PFSK-1 (cell line): ENCODE measurements at regions not wholly inside any gene's neighbourhood (a gene's known extent, or its start where the extent isn't known, plus 50 kb on each side); places are given as distances from the start of the nearest gene placed in this dataset.

Source experiments
- FOXP2 ChIP-seq: optimal IDR thresholded peaks from 2 replicates; pipeline ENCODE3; 2011; ENCODE audit warnings: borderline replicate concordance, control low read depth, inconsistent platforms; ENCODE audit not compliant: insufficient read depth; ENCODE audit errors: extremely low read length, extremely low read depth
- POLR2AphosphoS5 ChIP-seq: IDR thresholded peaks from 2 replicates; pipeline ENCODE4 v1.6.1; 2012; ENCODE audit warnings: low read depth, mild to moderate bottlenecking, control low read depth, low read length, moderate library complexity
- TAF1 ChIP-seq: IDR thresholded peaks from 2 replicates; pipeline ENCODE4 v1.6.1; 2012; ENCODE audit warnings: low read length, control low read depth, borderline replicate concordance; ENCODE audit not compliant: insufficient read depth
- TF ChIP-seq, protein P1 (sequence below), 2 experiments: IDR thresholded peaks; 2 replicates each; pipeline versions ENCODE4 v1.6.1 to v1.8.0; 2011 to 2012; ENCODE audit warnings: low read depth in 2 of 2, low read length in 2 of 2, control low read depth in 1 of 2, inconsistent platforms in 1 of 2, mild to moderate bottlenecking in 1 of 2, moderate library complexity in 1 of 2; ENCODE audit not compliant: insufficient read depth in 1 of 2

DNA sequence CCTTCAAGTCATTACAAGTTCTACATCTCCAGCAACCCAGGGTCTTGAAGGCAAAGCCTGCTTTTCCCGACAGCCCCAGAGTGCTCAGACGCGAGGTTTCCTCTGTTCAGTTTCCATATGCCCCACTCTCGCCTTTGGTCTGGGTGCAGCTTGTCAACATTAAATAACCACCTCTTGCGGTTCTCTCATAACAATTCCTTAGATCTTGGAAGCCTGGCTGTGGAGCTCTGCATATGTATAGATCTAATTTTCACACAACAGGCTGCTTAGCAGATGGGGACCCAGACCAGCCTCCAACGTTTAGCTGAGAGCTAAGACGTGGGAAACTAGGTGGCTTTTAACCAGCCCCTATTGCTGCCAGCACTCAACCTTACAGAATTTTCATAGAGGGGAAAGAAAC, 295.5 kb downstream of the RPLP1 start:
- TF ChIP-seq TAF1 (no peak), FOXP2 (no peak), POLR2AphosphoS5 (no peak)
- TF ChIP-seq, protein P1, sequence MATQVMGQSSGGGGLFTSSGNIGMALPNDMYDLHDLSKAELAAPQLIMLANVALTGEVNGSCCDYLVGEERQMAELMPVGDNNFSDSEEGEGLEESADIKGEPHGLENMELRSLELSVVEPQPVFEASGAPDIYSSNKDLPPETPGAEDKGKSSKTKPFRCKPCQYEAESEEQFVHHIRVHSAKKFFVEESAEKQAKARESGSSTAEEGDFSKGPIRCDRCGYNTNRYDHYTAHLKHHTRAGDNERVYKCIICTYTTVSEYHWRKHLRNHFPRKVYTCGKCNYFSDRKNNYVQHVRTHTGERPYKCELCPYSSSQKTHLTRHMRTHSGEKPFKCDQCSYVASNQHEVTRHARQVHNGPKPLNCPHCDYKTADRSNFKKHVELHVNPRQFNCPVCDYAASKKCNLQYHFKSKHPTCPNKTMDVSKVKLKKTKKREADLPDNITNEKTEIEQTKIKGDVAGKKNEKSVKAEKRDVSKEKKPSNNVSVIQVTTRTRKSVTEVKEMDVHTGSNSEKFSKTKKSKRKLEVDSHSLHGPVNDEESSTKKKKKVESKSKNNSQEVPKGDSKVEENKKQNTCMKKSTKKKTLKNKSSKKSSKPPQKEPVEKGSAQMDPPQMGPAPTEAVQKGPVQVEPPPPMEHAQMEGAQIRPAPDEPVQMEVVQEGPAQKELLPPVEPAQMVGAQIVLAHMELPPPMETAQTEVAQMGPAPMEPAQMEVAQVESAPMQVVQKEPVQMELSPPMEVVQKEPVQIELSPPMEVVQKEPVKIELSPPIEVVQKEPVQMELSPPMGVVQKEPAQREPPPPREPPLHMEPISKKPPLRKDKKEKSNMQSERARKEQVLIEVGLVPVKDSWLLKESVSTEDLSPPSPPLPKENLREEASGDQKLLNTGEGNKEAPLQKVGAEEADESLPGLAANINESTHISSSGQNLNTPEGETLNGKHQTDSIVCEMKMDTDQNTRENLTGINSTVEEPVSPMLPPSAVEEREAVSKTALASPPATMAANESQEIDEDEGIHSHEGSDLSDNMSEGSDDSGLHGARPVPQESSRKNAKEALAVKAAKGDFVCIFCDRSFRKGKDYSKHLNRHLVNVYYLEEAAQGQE (IDR thresholded peaks at IDR 0.05; ENCODE audit: insufficient read depth in 1 of 2, low read depth in 2 of 2, low read length in 2 of 2), result no peak
